Adrenal gland (tissue), 9 donors: ENCODE measurements at regions not wholly inside any gene's neighbourhood (a gene's known extent, or its start where the extent isn't known, plus 50 kb on each side); places are given as distances from the start of the nearest gene placed in this dataset.

Experiments used
- DNase-seq, 7 donors: peaks; one replicate each; pipeline ENCODE4 v3.0.0-alpha.2; 2019 to 2020
- H3K27ac ChIP-seq, 5 donors: fragments of 200-600 bp; sonication (generic) in 4 of 5; 1 replicate in 3 of 5; 2 replicates in 2 of 5; pipeline versions ENCODE4 v1.5.1 to v1.8.0; 2016 to 2020; ENCODE audit warnings: mild to moderate bottlenecking in 1 of 5
- H3K27me3 ChIP-seq: fragments of 200-600 bp; 2 replicates; pipeline ENCODE4 v1.8.0; 2021
- H3K36me3 ChIP-seq, 2 donors: fragments of 200-600 bp; replicated peaks in 1 of 2; 1 replicate in 1 of 2; 2 replicates in 1 of 2; pipeline versions ENCODE4 v1.5.1 to v1.8.0; 2018 to 2022
- H3K4me1 ChIP-seq, 2 donors: fragments of 200-600 bp; replicated peaks in 1 of 2; 1 replicate in 1 of 2; 2 replicates in 1 of 2; pipeline versions ENCODE4 v1.5.1 to v1.8.0; 2018 to 2021
- H3K4me3 ChIP-seq, 4 donors: fragments of 200-600 bp; sonication (generic) in 3 of 4; one replicate each; pipeline ENCODE4 v1.5.1; 2016 to 2018
- H3K9me3 ChIP-seq, 3 donors: fragments of 200-600 bp; sonication (generic) in 1 of 3; replicated peaks in 1 of 3; 1 replicate in 2 of 3; 2 replicates in 1 of 3; pipeline versions ENCODE4 v1.5.1 to v1.8.0; 2016 to 2021
- POLR2A ChIP-seq, 2 donors: fragments of 450-650 bp; IDR thresholded peaks; one replicate each; pipeline ENCODE4 v1.6.1; 2017; ENCODE audit warnings: antibody characterized with exemption in 2 of 2, mild to moderate bottlenecking in 2 of 2, moderate library complexity in 1 of 2
- WGBS, 4 donors: extraction: QIAGEN DNeasy Blood & Tissue Kit in 2 of 4; methylation state at CpG; one replicate each; pipeline versions ENCODE4 v1.1.5 to v1.1.7; 2013 to 2017; 5-methylcytosine and 5-hydroxymethylcytosine counted together
- intact Hi-C, 2 donors: fragments of 100-400 bp; cut with DNase I; formaldehyde crosslinking; loops; one replicate each; pipeline versions ENCODE4 v1.14.1 to v1.15.0; 2022 to 2023
- TF ChIP-seq, protein P1 (sequence below), 6 experiments: fragments of 450-650 bp in 4 of 6; fragments of 200-600 bp in 2 of 6; sonication (generic) in 1 of 6; IDR thresholded peaks; 1 replicate in 5 of 6; 2 replicates in 1 of 6; pipeline versions ENCODE4 v1.5.1 to v1.8.0; 2016 to 2021; ENCODE audit warnings: antibody characterized with exemption in 6 of 6, mild to moderate bottlenecking in 2 of 6, moderate library complexity in 1 of 6
- donor health status: healthy with polysubstance abuse.
- donor health status: Bipolar disorder and iron deficiency.
- donor health status: DM: yes; HTN: yes; CAD: no.
- donor health status: DM: no; HTN: no; CAD: no.
- donor health status: DM: no; HTN: no; CAD: no.

DNA sequence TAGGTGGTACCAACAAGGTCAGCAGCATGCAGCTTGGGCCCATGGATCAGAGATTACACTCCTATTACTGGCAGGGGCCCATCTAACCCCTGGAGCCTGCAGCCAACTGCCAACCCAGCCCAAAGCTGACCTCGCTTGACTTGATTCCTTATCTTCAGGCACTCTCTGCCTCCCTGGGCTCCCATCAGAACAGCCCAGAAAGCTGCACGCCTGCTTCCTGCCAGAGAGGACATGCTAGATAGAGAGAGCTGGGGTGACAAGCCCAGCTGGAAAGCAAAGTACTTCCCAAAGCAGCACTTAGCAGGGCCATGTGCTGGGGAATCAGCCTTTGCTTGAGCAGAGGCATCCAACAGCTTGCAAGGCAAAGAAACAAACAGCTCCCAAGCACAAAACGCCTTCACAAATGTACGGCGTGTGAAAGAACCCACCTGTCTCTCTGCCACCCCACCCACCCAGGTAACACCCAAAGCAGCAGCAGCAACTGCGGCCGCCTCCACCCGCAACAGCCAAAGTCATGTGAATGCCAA, 74.2 kb upstream of the NLK start:
- Histone ChIP-seq H3K9me3 (no peaks in the 10 kb centered on the region), H3K4me3 (no peak overlapping the region), H3K27me3 (no peaks in the 10 kb centered on the region), H3K4me1 (peaks cover 5 to 7% of the 10 kb centered on the region in 2 donors), H3K27ac (no peak overlapping the region), H3K36me3 (no peaks in the 10 kb centered on the region)
- 73 to 81% (median 79%) methylated on average over 7 to 8 of the region's 8 CpGs for WGBS, 4 donors
- peak in 6 of 7 donors; percentile 59 to 85 (median 82) for DNase-seq
- TF ChIP-seq POLR2A (IDR thresholded peaks at IDR 0.05), result no peak
- TF ChIP-seq, protein P1, sequence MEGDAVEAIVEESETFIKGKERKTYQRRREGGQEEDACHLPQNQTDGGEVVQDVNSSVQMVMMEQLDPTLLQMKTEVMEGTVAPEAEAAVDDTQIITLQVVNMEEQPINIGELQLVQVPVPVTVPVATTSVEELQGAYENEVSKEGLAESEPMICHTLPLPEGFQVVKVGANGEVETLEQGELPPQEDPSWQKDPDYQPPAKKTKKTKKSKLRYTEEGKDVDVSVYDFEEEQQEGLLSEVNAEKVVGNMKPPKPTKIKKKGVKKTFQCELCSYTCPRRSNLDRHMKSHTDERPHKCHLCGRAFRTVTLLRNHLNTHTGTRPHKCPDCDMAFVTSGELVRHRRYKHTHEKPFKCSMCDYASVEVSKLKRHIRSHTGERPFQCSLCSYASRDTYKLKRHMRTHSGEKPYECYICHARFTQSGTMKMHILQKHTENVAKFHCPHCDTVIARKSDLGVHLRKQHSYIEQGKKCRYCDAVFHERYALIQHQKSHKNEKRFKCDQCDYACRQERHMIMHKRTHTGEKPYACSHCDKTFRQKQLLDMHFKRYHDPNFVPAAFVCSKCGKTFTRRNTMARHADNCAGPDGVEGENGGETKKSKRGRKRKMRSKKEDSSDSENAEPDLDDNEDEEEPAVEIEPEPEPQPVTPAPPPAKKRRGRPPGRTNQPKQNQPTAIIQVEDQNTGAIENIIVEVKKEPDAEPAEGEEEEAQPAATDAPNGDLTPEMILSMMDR (IDR thresholded peaks at IDR 0.05), result no peak
- intact Hi-C loops, result no loop called here

DNA sequence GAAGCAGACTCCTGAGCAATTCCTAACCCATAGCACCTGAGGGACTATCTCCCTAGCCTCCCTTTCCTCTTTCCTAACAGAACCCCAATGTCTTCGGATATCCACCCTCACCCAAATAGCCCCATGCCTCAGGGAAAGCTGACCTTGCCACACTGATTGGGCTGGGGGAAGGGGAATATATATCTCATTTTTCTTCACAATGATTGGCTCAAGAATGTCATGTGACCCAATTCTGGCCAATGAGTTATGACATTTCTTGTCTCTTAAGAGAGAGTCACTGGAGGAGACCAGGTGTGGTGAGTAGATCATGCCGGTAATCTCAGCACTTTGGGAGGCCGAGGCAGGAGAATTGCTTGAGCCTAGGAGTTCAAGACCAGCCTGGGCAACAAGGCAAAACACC, 71.9 kb upstream of the NLK start:
- Histone ChIP-seq H3K4me3 (no peak overlapping the region), H3K27ac (no peak overlapping the region), H3K36me3 (no peaks in the 10 kb centered on the region), H3K4me1 (peaks cover 5 to 7% of the 10 kb centered on the region in 2 donors), H3K9me3 (no peaks in the 10 kb centered on the region), H3K27me3 (no peaks in the 10 kb centered on the region)
- DNase-seq, result no peak
- no peak for TF ChIP-seq POLR2A (IDR thresholded peaks at IDR 0.05)
- TF ChIP-seq, protein P1 (IDR thresholded peaks at IDR 0.05), result no peak
- 86 to 99% (median 98%) methylated on average over 3 of the region's 3 CpGs for WGBS, 4 donors
- intact Hi-C loops, result no loop called here

DNA sequence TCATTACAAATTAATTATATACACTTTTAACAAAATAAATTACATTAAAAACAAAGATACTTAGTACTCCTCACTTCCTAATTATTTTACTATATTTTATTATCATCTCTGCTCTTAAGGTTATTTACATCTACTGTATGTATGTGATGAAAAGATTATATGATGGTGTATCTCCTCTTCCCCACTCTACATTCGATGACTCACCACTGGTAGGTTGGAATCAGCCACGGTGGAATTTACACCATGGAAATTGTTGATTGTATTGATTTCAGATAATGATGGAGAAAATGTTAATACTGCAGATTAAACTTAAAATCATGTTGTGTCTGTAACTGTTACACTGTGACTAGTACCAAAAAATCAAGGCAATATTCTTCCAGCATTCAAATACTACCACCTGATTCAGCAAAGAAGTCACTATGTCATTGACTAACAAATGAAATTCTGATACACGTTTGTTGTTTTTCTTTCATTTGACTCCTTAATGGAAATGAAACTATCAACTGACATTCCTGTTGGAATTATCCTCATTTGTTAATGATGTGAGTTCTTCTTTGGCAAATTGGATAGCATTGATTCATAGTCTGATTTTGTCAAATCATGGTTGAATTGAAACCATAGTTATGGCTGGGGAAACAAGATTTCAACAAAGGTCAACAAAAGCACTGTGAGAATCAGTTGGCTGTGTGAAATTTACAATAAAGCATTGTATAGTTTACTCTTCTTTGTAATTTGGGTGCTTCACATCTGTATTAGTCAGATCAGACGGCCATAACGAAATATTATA, 69.0 kb upstream of the NLK start:
- DNase-seq, result no peak
- Histone ChIP-seq H3K4me1 (peaks cover under 1% of the 10 kb centered on the region in 2 donors), H3K4me3 (no peak overlapping the region), H3K36me3 (no peaks in the 10 kb centered on the region), H3K27ac (no peak overlapping the region), H3K9me3 (no peaks in the 10 kb centered on the region), H3K27me3 (no peaks in the 10 kb centered on the region)
- intact Hi-C loops, result no loop called here
- TF ChIP-seq, protein P1 (IDR thresholded peaks at IDR 0.05), result no peak
- TF ChIP-seq POLR2A (IDR thresholded peaks at IDR 0.05), result no peak
- 80 to 87% (median 82%) methylated on average over 5 of the region's 5 CpGs for WGBS, 4 donors

DNA sequence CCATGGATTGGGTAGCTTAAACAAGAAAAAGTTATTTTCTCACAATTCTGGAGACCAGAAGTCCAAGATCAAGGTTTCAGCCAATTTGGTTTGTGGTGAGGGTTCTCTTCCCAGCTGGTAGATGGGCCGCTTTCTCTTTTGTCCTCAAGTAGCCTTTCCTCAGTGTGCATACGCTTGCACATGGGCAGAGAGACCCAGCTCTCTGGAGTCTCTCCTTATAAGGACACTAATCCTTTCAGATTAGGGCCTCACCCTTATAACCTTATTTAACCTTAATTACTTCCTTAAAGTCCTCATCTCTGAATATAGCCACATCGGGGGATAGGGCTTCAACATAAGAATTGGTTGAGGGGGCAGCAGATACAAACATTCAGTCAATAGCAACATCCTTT, 68.4 kb upstream of the NLK start:
- H3K4me3 ChIP-seq, result no peak overlapping the region
- H3K9me3 ChIP-seq, result no peaks in the 10 kb centered on the region
- H3K27me3 ChIP-seq, result no peaks in the 10 kb centered on the region
- TF ChIP-seq, protein P1 (IDR thresholded peaks at IDR 0.05), result no peak
- no peak for TF ChIP-seq POLR2A (IDR thresholded peaks at IDR 0.05)
- H3K4me1 ChIP-seq, result no peaks in the 10 kb centered on the region
- H3K27ac ChIP-seq, result no peak overlapping the region
- H3K36me3 ChIP-seq, result no peaks in the 10 kb centered on the region
- DNase-seq, result no peak
- intact Hi-C loops, result no loop called here
- 87 to 100% (median 97%) methylated on average over 3 of the region's 3 CpGs for WGBS, 4 donors
